H1 (cell line): ENCODE measurements at regions not wholly inside any gene's neighbourhood (a gene's known extent, or its start where the extent isn't known, plus 50 kb on each side); places are given as distances from the start of the nearest gene placed in this dataset.
A peak's percentile ranks its signal among the peaks of the same experiment; 100 is the strongest.

Source experiments
- CTCF ChIA-PET: fragments of 300-600 bp; sonication (Branson Sonifier 250); formaldehyde crosslinking; loops from one replicate; lab custom pipeline; 2021; ENCODE audit not compliant: partially characterized antibody; lab: Charles Lee
- POLR2A ChIA-PET: fragments of 300-600 bp; sonication (Branson Sonifier 250); formaldehyde crosslinking; loops from one replicate; lab custom pipeline; 2021; ENCODE audit warnings: inconsistent platforms; ENCODE audit not compliant: partially characterized antibody; lab: Charles Lee
- DNase-seq, 2 experiments: peaks; one replicate each; pipeline versions ENCODE4 v3.0.0 to v3.0.0-alpha.2; 2010 to 2022; ENCODE audit warnings: low spot score in 2 of 2, low read depth in 1 of 2, mixed read lengths in 1 of 2
- FAIRE-seq: peaks from 2 replicates; lab custom pipeline; 2011; peaks lifted over from hg19 to GRCh38; lab: Jason Lieb, UNC
- H2AFZ ChIP-seq: 2 replicates; pipeline ENCODE4 v1.8.1; 2012; ENCODE audit warnings: low read length, inconsistent platforms
- H2AK5ac ChIP-seq: 2 replicates; pipeline ENCODE4 v1.6.1; 2013; ENCODE audit warnings: low read depth, low read length
- H2BK120ac ChIP-seq: replicated peaks from 2 replicates; pipeline ENCODE3; 2013; ENCODE audit warnings: low read depth, low read length, inconsistent platforms
- H2BK12ac ChIP-seq: 2 replicates; pipeline ENCODE4 v1.6.1; 2013; ENCODE audit warnings: low read depth, low read length
- H2BK15ac ChIP-seq: 2 replicates; pipeline ENCODE4 v1.6.1; 2013; ENCODE audit warnings: low read length
- H2BK20ac ChIP-seq: 2 replicates; pipeline ENCODE4 v1.6.1; 2013; ENCODE audit warnings: low read length
- H2BK5ac ChIP-seq: 2 replicates; pipeline ENCODE4 v1.6.1; 2013; ENCODE audit warnings: low read depth, low read length
- H3K14ac ChIP-seq: 2 replicates; pipeline ENCODE4 v1.6.1; 2013; ENCODE audit warnings: inconsistent platforms; ENCODE audit not compliant: insufficient read length
- H3K18ac ChIP-seq: 2 replicates; pipeline ENCODE4 v1.6.1; 2013; ENCODE audit warnings: low read length; ENCODE audit errors: extremely low read depth
- H3K23ac ChIP-seq: 2 replicates; pipeline ENCODE4 v1.6.1; 2013; ENCODE audit warnings: inconsistent platforms; ENCODE audit not compliant: insufficient read length
- H3K23me2 ChIP-seq: 2 replicates; pipeline ENCODE4 v1.6.1; 2013; ENCODE audit warnings: low read depth, low read length
- H3K27ac ChIP-seq: 2 replicates; pipeline ENCODE4 v1.6.1; 2011; ENCODE audit warnings: low read depth, low read length, inconsistent platforms
- H3K27me3 ChIP-seq, 4 experiments: replicated peaks in 1 of 4; 1 replicate in 1 of 4; 2 replicates in 3 of 4; pipeline versions ENCODE4 v1.6.1 to v1.8.1; 2011 to 2013; ENCODE audit warnings: low read length in 3 of 4, mild to moderate bottlenecking in 3 of 4, inconsistent platforms in 2 of 4, mixed read lengths in 2 of 4, moderate library complexity in 1 of 4; ENCODE audit not compliant: control insufficient read depth in 3 of 4, insufficient read depth in 3 of 4; ENCODE audit errors: extremely low read depth in 1 of 4
- H3K36me3 ChIP-seq, 4 experiments: 2 replicates each; pipeline versions ENCODE4 v1.6.1 to v1.8.1; 2011 to 2013; ENCODE audit warnings: mild to moderate bottlenecking in 4 of 4, low read length in 3 of 4, moderate library complexity in 2 of 4, control low read depth in 1 of 4, inconsistent platforms in 1 of 4; ENCODE audit not compliant: insufficient read depth in 4 of 4, control insufficient read depth in 2 of 4
- H3K4ac ChIP-seq: replicated peaks from 2 replicates; pipeline ENCODE3; 2013; ENCODE audit warnings: low read length, low read depth, mixed read lengths, inconsistent platforms; ENCODE audit not compliant: insufficient read length
- H3K4me1 ChIP-seq, 4 experiments: replicated peaks in 1 of 4; 1 replicate in 1 of 4; 2 replicates in 3 of 4; pipeline versions ENCODE4 v1.6.1 to v1.8.1; 2011 to 2013; ENCODE audit warnings: low read length in 3 of 4, inconsistent platforms in 2 of 4, mixed read lengths in 1 of 4; ENCODE audit not compliant: insufficient read depth in 4 of 4, control insufficient read depth in 3 of 4
- H3K4me2 ChIP-seq, 2 experiments: 2 replicates each; pipeline versions ENCODE4 v1.6.1 to v1.8.1; 2011 to 2013; ENCODE audit warnings: low read depth in 2 of 2, low read length in 2 of 2, control low read depth in 1 of 2, inconsistent platforms in 1 of 2, mild to moderate bottlenecking in 1 of 2; ENCODE audit not compliant: insufficient read depth in 1 of 2
- H3K4me3 ChIP-seq, 4 experiments: fragments of 200-600, 300-600 bp in 1 of 4; sonication (generic), shearing (Covaris generic), sonication (Bioruptor Twin) in 1 of 4; 2 replicates each; pipeline versions ENCODE4 v1.5.1 to v1.8.1; 2011 to 2016; ENCODE audit warnings: low read length in 4 of 4, low read depth in 3 of 4, control low read depth in 2 of 4, inconsistent platforms in 2 of 4, mild to moderate bottlenecking in 2 of 4, mixed read lengths in 1 of 4, moderate library complexity in 1 of 4; ENCODE audit not compliant: insufficient read depth in 2 of 4; ENCODE audit errors: extremely low read depth in 1 of 4
- H3K56ac ChIP-seq: replicated peaks from 2 replicates; pipeline ENCODE3; 2013; ENCODE audit warnings: low read depth, mild to moderate bottlenecking, mixed read lengths, low read length, inconsistent platforms; ENCODE audit not compliant: insufficient read length
- H3K79me1 ChIP-seq: 2 replicates; pipeline ENCODE4 v1.6.1; 2013; ENCODE audit warnings: low read depth, low read length, control low read depth
- H3K79me2 ChIP-seq, 2 experiments: 2 replicates each; pipeline versions ENCODE4 v1.6.1 to v1.8.1; 2012 to 2013; ENCODE audit warnings: low read length in 2 of 2, mild to moderate bottlenecking in 2 of 2, inconsistent platforms in 1 of 2; ENCODE audit not compliant: insufficient read depth in 2 of 2, control insufficient read depth in 1 of 2
- H3K9ac ChIP-seq, 4 experiments: replicated peaks in 1 of 4; 1 replicate in 1 of 4; 2 replicates in 3 of 4; pipeline versions ENCODE4 v1.6.1 to v1.8.1; 2011 to 2013; ENCODE audit warnings: low read depth in 3 of 4, low read length in 3 of 4, control low read depth in 2 of 4, mild to moderate bottlenecking in 2 of 4, moderate library complexity in 2 of 4, inconsistent platforms in 1 of 4; ENCODE audit errors: extremely low read depth in 1 of 4
- H3K9me3 ChIP-seq, 2 experiments: 2 replicates each; pipeline versions ENCODE4 v1.6.1 to v1.8.1; 2012 to 2013; ENCODE audit warnings: mild to moderate bottlenecking in 2 of 2, moderate library complexity in 2 of 2, control low read depth in 1 of 2, inconsistent platforms in 1 of 2, low read depth in 1 of 2, low read length in 1 of 2, mixed read lengths in 1 of 2; ENCODE audit not compliant: insufficient read depth in 2 of 2
- H4K20me1 ChIP-seq, 2 experiments: replicated peaks in 1 of 2; 2 replicates each; pipeline versions ENCODE3 to v1.8.1; 2011 to 2013; ENCODE audit warnings: inconsistent platforms in 2 of 2, low read length in 2 of 2, mild to moderate bottlenecking in 1 of 2; ENCODE audit not compliant: insufficient read depth in 2 of 2, control insufficient read depth in 1 of 2
- H4K5ac ChIP-seq: 2 replicates; pipeline ENCODE4 v1.6.1; 2013; ENCODE audit warnings: low read length, low read depth, mixed read lengths, inconsistent platforms; ENCODE audit not compliant: insufficient read length
- H4K8ac ChIP-seq: 2 replicates; pipeline ENCODE4 v1.8.0; 2013; ENCODE audit warnings: mild to moderate bottlenecking, moderate library complexity, low read length, inconsistent platforms; ENCODE audit not compliant: insufficient read depth; ENCODE audit errors: extremely low read depth
- H4K91ac ChIP-seq: replicated peaks from 2 replicates; pipeline ENCODE3; 2013; ENCODE audit warnings: low read length, mixed read lengths, inconsistent platforms; ENCODE audit not compliant: insufficient read length
- BCL11A ChIP-seq, 2 experiments: IDR thresholded peaks; one replicate each; pipeline ENCODE4 v1.6.1; 2011; ENCODE audit warnings: low read depth in 2 of 2, low read length in 2 of 2, mild to moderate bottlenecking in 2 of 2
- MAFK ChIP-seq: IDR thresholded peaks from 2 replicates; pipeline ENCODE4 v1.6.1; 2012; ENCODE audit warnings: low read depth, mild to moderate bottlenecking, improper control_type of control experiment, low read length
- SIX5 ChIP-seq: IDR thresholded peaks from 2 replicates; pipeline ENCODE4 v1.6.1; 2011; ENCODE audit warnings: mild to moderate bottlenecking, low read depth, low read length
- SP1 ChIP-seq: IDR thresholded peaks from 2 replicates; pipeline ENCODE4 v1.6.1; 2011; ENCODE audit warnings: low read depth, low read length
- SP2 ChIP-seq: IDR thresholded peaks from 2 replicates; pipeline ENCODE4 v1.6.1; 2012; ENCODE audit warnings: mild to moderate bottlenecking, low read length, inconsistent platforms
- TAF1 ChIP-seq: IDR thresholded peaks from 2 replicates; pipeline ENCODE4 v1.6.1; 2011; ENCODE audit warnings: mild to moderate bottlenecking, low read depth, low read length
- WGBS, 2 experiments: shearing (Covaris generic) in 1 of 2; methylation state at CpG; one replicate each; pipeline versions ENCODE4 v1.1.6 to v1.1.7; 2013 to 2015; ENCODE audit warnings: low lambda C conversion rate in 2 of 2, mixed read lengths in 2 of 2, inconsistent platforms in 1 of 2, low coverage in 1 of 2, missing lambda C conversion rate in 1 of 2; ENCODE audit not compliant: insufficient replicate concordance in 2 of 2, insufficient coverage in 1 of 2, insufficient read length in 1 of 2; ENCODE audit errors: extremely low coverage in 1 of 2, missing lambda C conversion rate in 1 of 2; 5-methylcytosine and 5-hydroxymethylcytosine counted together

DNA sequence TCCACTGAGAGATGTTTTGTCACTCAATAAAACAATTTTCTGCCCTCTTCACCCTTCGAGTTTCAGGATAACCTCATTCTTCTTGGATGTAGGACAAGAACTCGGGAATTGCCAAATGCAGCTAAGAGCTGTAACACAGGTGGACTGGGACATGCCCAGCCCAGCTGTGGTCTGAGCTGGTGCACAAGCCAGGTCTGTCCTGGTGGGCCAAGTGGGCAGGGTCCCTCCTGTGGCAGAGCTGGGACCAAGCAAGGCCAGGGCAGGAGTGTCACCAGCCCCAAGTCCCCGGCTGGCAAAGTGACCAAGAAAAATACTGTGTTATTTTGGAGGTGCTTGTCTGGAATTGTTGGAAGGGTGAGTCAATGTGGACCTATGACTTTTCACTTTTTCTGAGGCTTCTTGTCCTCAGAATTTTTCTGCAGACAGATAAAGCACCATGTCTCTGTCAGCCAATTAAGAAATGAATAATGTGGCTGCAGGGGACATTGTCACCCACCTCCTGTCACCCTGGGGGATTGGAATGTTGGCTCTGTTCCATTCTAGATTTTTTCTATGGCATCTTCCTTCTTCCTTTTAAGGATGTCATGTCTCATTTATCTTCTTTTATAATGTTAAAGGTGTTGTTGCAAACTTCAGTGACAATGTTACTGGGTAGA, 645.2 kb upstream of the EPHA6 start:
- H2BK5ac ChIP-seq, result no peak overlapping the region
- H3K27ac ChIP-seq, result 0 out of 2 replicates have a peak overlapping the region, but pooled peaks have one; percentile 29
- no peak for FAIRE-seq
- H3K4me1 ChIP-seq, result peaks cover 0 to 8% (median 0%) of the 10 kb centered on the region in 4 experiments; a peak in 3 of 7 replicates
- H3K36me3 ChIP-seq, result no peaks in the 10 kb centered on the region
- H3K4me2 ChIP-seq, result no peak overlapping the region
- DNase-seq, result no peak
- H3K79me1 ChIP-seq, result no peaks in the 10 kb centered on the region
- no peak overlapping the region for H2BK12ac ChIP-seq
- no peak overlapping the region for H3K14ac ChIP-seq
- no peaks in the 10 kb centered on the region for H3K23me2 ChIP-seq
- H3K27me3 ChIP-seq, result no peaks in the 10 kb centered on the region
- H2BK15ac ChIP-seq, result no peak overlapping the region
- H3K4me3 ChIP-seq, result no peak overlapping the region
- no peak overlapping the region for H3K4ac ChIP-seq
- no peak overlapping the region for H4K5ac ChIP-seq
- no peak for TF ChIP-seq SP1
- TF ChIP-seq MAFK, result no peak
- TF ChIP-seq BCL11A (IDR thresholded peaks at IDR 0.05; ENCODE audit: low read depth in 2 of 2, low read length in 2 of 2), result no peak
- TF ChIP-seq SP2, result no peak
- no peak for TF ChIP-seq TAF1
- TF ChIP-seq SIX5, result no peak
- H3K18ac ChIP-seq, result no peak overlapping the region
- POLR2A ChIA-PET, result no interaction called here
- no peak overlapping the region for H3K23ac ChIP-seq
- H3K79me2 ChIP-seq, result no peaks in the 10 kb centered on the region
- H3K9me3 ChIP-seq, result peaks cover 3 to 13% of the 10 kb centered on the region in 2 experiments; a peak in 2 of 4 replicates
- no peaks in the 10 kb centered on the region for H4K20me1 ChIP-seq
- H2BK20ac ChIP-seq, result no peak overlapping the region
- H2AFZ ChIP-seq, result no peak overlapping the region
- WGBS, 2 experiments, result 91% methylated on average over 3 of the region's 3 CpGs; no CpG with 5 or more reads in 1 of the 2 experiments
- CTCF ChIA-PET, result interaction anchor here (0.7 kb wide), 1 partner anchor 937 kb away, joined by 3 read pairs; no protein-coding TSS in a partner anchor
- no peak overlapping the region for H2AK5ac ChIP-seq
- no peak overlapping the region for H4K91ac ChIP-seq
- H3K9ac ChIP-seq, result no peak overlapping the region
- no peak overlapping the region for H3K56ac ChIP-seq
- no peak overlapping the region for H4K8ac ChIP-seq
- no peak overlapping the region for H2BK120ac ChIP-seq
